H1 (cell line): ENCODE measurements at regions not wholly inside any gene's neighbourhood (a gene's known extent, or its start where the extent isn't known, plus 50 kb on each side); places are given as distances from the start of the nearest gene placed in this dataset.

Experiments
- CTCF ChIA-PET: fragments of 300-600 bp; sonication (Branson Sonifier 250); formaldehyde crosslinking; loops from one replicate; lab custom pipeline; 2021; ENCODE audit not compliant: partially characterized antibody; lab: Charles Lee
- POLR2A ChIA-PET: fragments of 300-600 bp; sonication (Branson Sonifier 250); formaldehyde crosslinking; loops from one replicate; lab custom pipeline; 2021; ENCODE audit warnings: inconsistent platforms; ENCODE audit not compliant: partially characterized antibody; lab: Charles Lee
- DNase-seq, 2 experiments: peaks; one replicate each; pipeline versions ENCODE4 v3.0.0 to v3.0.0-alpha.2; 2010 to 2022; ENCODE audit warnings: low spot score in 2 of 2, low read depth in 1 of 2, mixed read lengths in 1 of 2
- FAIRE-seq: peaks from 2 replicates; lab custom pipeline; 2011; peaks lifted over from hg19 to GRCh38; lab: Jason Lieb, UNC
- H2AFZ ChIP-seq: 2 replicates; pipeline ENCODE4 v1.8.1; 2012; ENCODE audit warnings: low read length, inconsistent platforms
- H2AK5ac ChIP-seq: 2 replicates; pipeline ENCODE4 v1.6.1; 2013; ENCODE audit warnings: low read depth, low read length
- H2BK120ac ChIP-seq: replicated peaks from 2 replicates; pipeline ENCODE3; 2013; ENCODE audit warnings: low read depth, low read length, inconsistent platforms
- H2BK12ac ChIP-seq: 2 replicates; pipeline ENCODE4 v1.6.1; 2013; ENCODE audit warnings: low read depth, low read length
- H2BK15ac ChIP-seq: 2 replicates; pipeline ENCODE4 v1.6.1; 2013; ENCODE audit warnings: low read length
- H2BK20ac ChIP-seq: 2 replicates; pipeline ENCODE4 v1.6.1; 2013; ENCODE audit warnings: low read length
- H2BK5ac ChIP-seq: 2 replicates; pipeline ENCODE4 v1.6.1; 2013; ENCODE audit warnings: low read depth, low read length
- H3K14ac ChIP-seq: 2 replicates; pipeline ENCODE4 v1.6.1; 2013; ENCODE audit warnings: inconsistent platforms; ENCODE audit not compliant: insufficient read length
- H3K18ac ChIP-seq: 2 replicates; pipeline ENCODE4 v1.6.1; 2013; ENCODE audit warnings: low read length; ENCODE audit errors: extremely low read depth
- H3K23ac ChIP-seq: 2 replicates; pipeline ENCODE4 v1.6.1; 2013; ENCODE audit warnings: inconsistent platforms; ENCODE audit not compliant: insufficient read length
- H3K23me2 ChIP-seq: 2 replicates; pipeline ENCODE4 v1.6.1; 2013; ENCODE audit warnings: low read depth, low read length
- H3K27ac ChIP-seq: 2 replicates; pipeline ENCODE4 v1.6.1; 2011; ENCODE audit warnings: low read depth, low read length, inconsistent platforms
- H3K27me3 ChIP-seq, 4 experiments: replicated peaks in 1 of 4; 1 replicate in 1 of 4; 2 replicates in 3 of 4; pipeline versions ENCODE4 v1.6.1 to v1.8.1; 2011 to 2013; ENCODE audit warnings: low read length in 3 of 4, mild to moderate bottlenecking in 3 of 4, inconsistent platforms in 2 of 4, mixed read lengths in 2 of 4, moderate library complexity in 1 of 4; ENCODE audit not compliant: control insufficient read depth in 3 of 4, insufficient read depth in 3 of 4; ENCODE audit errors: extremely low read depth in 1 of 4
- H3K36me3 ChIP-seq, 4 experiments: 2 replicates each; pipeline versions ENCODE4 v1.6.1 to v1.8.1; 2011 to 2013; ENCODE audit warnings: mild to moderate bottlenecking in 4 of 4, low read length in 3 of 4, moderate library complexity in 2 of 4, control low read depth in 1 of 4, inconsistent platforms in 1 of 4; ENCODE audit not compliant: insufficient read depth in 4 of 4, control insufficient read depth in 2 of 4
- H3K4ac ChIP-seq: replicated peaks from 2 replicates; pipeline ENCODE3; 2013; ENCODE audit warnings: low read length, low read depth, mixed read lengths, inconsistent platforms; ENCODE audit not compliant: insufficient read length
- H3K4me1 ChIP-seq, 4 experiments: replicated peaks in 1 of 4; 1 replicate in 1 of 4; 2 replicates in 3 of 4; pipeline versions ENCODE4 v1.6.1 to v1.8.1; 2011 to 2013; ENCODE audit warnings: low read length in 3 of 4, inconsistent platforms in 2 of 4, mixed read lengths in 1 of 4; ENCODE audit not compliant: insufficient read depth in 4 of 4, control insufficient read depth in 3 of 4
- H3K4me2 ChIP-seq, 2 experiments: 2 replicates each; pipeline versions ENCODE4 v1.6.1 to v1.8.1; 2011 to 2013; ENCODE audit warnings: low read depth in 2 of 2, low read length in 2 of 2, control low read depth in 1 of 2, inconsistent platforms in 1 of 2, mild to moderate bottlenecking in 1 of 2; ENCODE audit not compliant: insufficient read depth in 1 of 2
- H3K4me3 ChIP-seq, 4 experiments: fragments of 200-600, 300-600 bp in 1 of 4; sonication (generic), shearing (Covaris generic), sonication (Bioruptor Twin) in 1 of 4; 2 replicates each; pipeline versions ENCODE4 v1.5.1 to v1.8.1; 2011 to 2016; ENCODE audit warnings: low read length in 4 of 4, low read depth in 3 of 4, control low read depth in 2 of 4, inconsistent platforms in 2 of 4, mild to moderate bottlenecking in 2 of 4, mixed read lengths in 1 of 4, moderate library complexity in 1 of 4; ENCODE audit not compliant: insufficient read depth in 2 of 4; ENCODE audit errors: extremely low read depth in 1 of 4
- H3K56ac ChIP-seq: replicated peaks from 2 replicates; pipeline ENCODE3; 2013; ENCODE audit warnings: low read depth, mild to moderate bottlenecking, mixed read lengths, low read length, inconsistent platforms; ENCODE audit not compliant: insufficient read length
- H3K79me1 ChIP-seq: 2 replicates; pipeline ENCODE4 v1.6.1; 2013; ENCODE audit warnings: low read depth, low read length, control low read depth
- H3K79me2 ChIP-seq, 2 experiments: 2 replicates each; pipeline versions ENCODE4 v1.6.1 to v1.8.1; 2012 to 2013; ENCODE audit warnings: low read length in 2 of 2, mild to moderate bottlenecking in 2 of 2, inconsistent platforms in 1 of 2; ENCODE audit not compliant: insufficient read depth in 2 of 2, control insufficient read depth in 1 of 2
- H3K9ac ChIP-seq, 4 experiments: replicated peaks in 1 of 4; 1 replicate in 1 of 4; 2 replicates in 3 of 4; pipeline versions ENCODE4 v1.6.1 to v1.8.1; 2011 to 2013; ENCODE audit warnings: low read depth in 3 of 4, low read length in 3 of 4, control low read depth in 2 of 4, mild to moderate bottlenecking in 2 of 4, moderate library complexity in 2 of 4, inconsistent platforms in 1 of 4; ENCODE audit errors: extremely low read depth in 1 of 4
- H3K9me3 ChIP-seq, 2 experiments: 2 replicates each; pipeline versions ENCODE4 v1.6.1 to v1.8.1; 2012 to 2013; ENCODE audit warnings: mild to moderate bottlenecking in 2 of 2, moderate library complexity in 2 of 2, control low read depth in 1 of 2, inconsistent platforms in 1 of 2, low read depth in 1 of 2, low read length in 1 of 2, mixed read lengths in 1 of 2; ENCODE audit not compliant: insufficient read depth in 2 of 2
- H4K20me1 ChIP-seq, 2 experiments: replicated peaks in 1 of 2; 2 replicates each; pipeline versions ENCODE3 to v1.8.1; 2011 to 2013; ENCODE audit warnings: inconsistent platforms in 2 of 2, low read length in 2 of 2, mild to moderate bottlenecking in 1 of 2; ENCODE audit not compliant: insufficient read depth in 2 of 2, control insufficient read depth in 1 of 2
- H4K5ac ChIP-seq: 2 replicates; pipeline ENCODE4 v1.6.1; 2013; ENCODE audit warnings: low read length, low read depth, mixed read lengths, inconsistent platforms; ENCODE audit not compliant: insufficient read length
- H4K8ac ChIP-seq: 2 replicates; pipeline ENCODE4 v1.8.0; 2013; ENCODE audit warnings: mild to moderate bottlenecking, moderate library complexity, low read length, inconsistent platforms; ENCODE audit not compliant: insufficient read depth; ENCODE audit errors: extremely low read depth
- H4K91ac ChIP-seq: replicated peaks from 2 replicates; pipeline ENCODE3; 2013; ENCODE audit warnings: low read length, mixed read lengths, inconsistent platforms; ENCODE audit not compliant: insufficient read length
- SUZ12 ChIP-seq: fragments of 200-600 bp; sonication (generic); IDR thresholded peaks from 2 replicates; pipeline ENCODE4 v1.6.1; 2012; ENCODE audit warnings: mild to moderate bottlenecking, inconsistent platforms, low read length, moderate library complexity, mixed read lengths
- TAF1 ChIP-seq: IDR thresholded peaks from 2 replicates; pipeline ENCODE4 v1.6.1; 2011; ENCODE audit warnings: mild to moderate bottlenecking, low read depth, low read length
- WGBS, 2 experiments: shearing (Covaris generic) in 1 of 2; methylation state at CpG; one replicate each; pipeline versions ENCODE4 v1.1.6 to v1.1.7; 2013 to 2015; ENCODE audit warnings: low lambda C conversion rate in 2 of 2, mixed read lengths in 2 of 2, inconsistent platforms in 1 of 2, low coverage in 1 of 2, missing lambda C conversion rate in 1 of 2; ENCODE audit not compliant: insufficient replicate concordance in 2 of 2, insufficient coverage in 1 of 2, insufficient read length in 1 of 2; ENCODE audit errors: extremely low coverage in 1 of 2, missing lambda C conversion rate in 1 of 2; 5-methylcytosine and 5-hydroxymethylcytosine counted together

GRCh38 chr18:33817096-33817495, 239.1 kb downstream of the ASXL3 start:
- H4K8ac ChIP-seq: no peak overlapping the region
- no peak overlapping the region for H3K4me2 ChIP-seq
- no peak overlapping the region for H3K14ac ChIP-seq
- ChIA-PET POLR2A (no interaction called here), CTCF (interaction anchor here (0.6 kb wide), 1 partner anchor 1179 kb away, joined by 3 read pairs; no protein-coding TSS in a partner anchor)
- no peak overlapping the region for H3K4ac ChIP-seq
- no peak overlapping the region for H2BK20ac ChIP-seq
- H2BK5ac ChIP-seq: no peak overlapping the region
- no peak overlapping the region for H4K5ac ChIP-seq
- no peak overlapping the region for H2AFZ ChIP-seq
- no peak overlapping the region for H2BK120ac ChIP-seq
- no peak overlapping the region for H4K91ac ChIP-seq
- no peak overlapping the region for H3K18ac ChIP-seq
- no peak overlapping the region for H3K23ac ChIP-seq
- TF ChIP-seq SUZ12: no peak
- no peak for TF ChIP-seq TAF1
- DNase-seq (peak in 1 of 2 experiments; percentile 29), FAIRE-seq (no peak)
- H3K9ac ChIP-seq: no peak overlapping the region
- H3K27ac ChIP-seq: no peak overlapping the region
- no peaks in the 10 kb centered on the region for H3K27me3 ChIP-seq
- no peaks in the 10 kb centered on the region for H3K79me1 ChIP-seq
- no peaks in the 10 kb centered on the region for H4K20me1 ChIP-seq
- no peak overlapping the region for H2AK5ac ChIP-seq
- no peak overlapping the region for H2BK15ac ChIP-seq
- no peaks in the 10 kb centered on the region for H3K36me3 ChIP-seq
- H3K4me3 ChIP-seq: no peak overlapping the region
- 69% methylated on average over 1 of the region's 1 CpG; no CpG with 5 or more reads in 1 of the 2 experiments for WGBS, 2 experiments
- no peaks in the 10 kb centered on the region for H3K4me1 ChIP-seq
- no peak overlapping the region for H3K56ac ChIP-seq
- H3K23me2 ChIP-seq: no peaks in the 10 kb centered on the region
- H3K9me3 ChIP-seq: peaks cover 0 to 14% of the 10 kb centered on the region in 2 experiments; a peak in 2 of 4 replicates
- H2BK12ac ChIP-seq: no peak overlapping the region
- no peaks in the 10 kb centered on the region for H3K79me2 ChIP-seq
